ENCODE measurements at regions not wholly inside any gene's neighbourhood (a gene's known extent, or its start where the extent isn't known, plus 50 kb on each side); places are given as distances from the start of the nearest gene placed in this dataset.

DNA sequence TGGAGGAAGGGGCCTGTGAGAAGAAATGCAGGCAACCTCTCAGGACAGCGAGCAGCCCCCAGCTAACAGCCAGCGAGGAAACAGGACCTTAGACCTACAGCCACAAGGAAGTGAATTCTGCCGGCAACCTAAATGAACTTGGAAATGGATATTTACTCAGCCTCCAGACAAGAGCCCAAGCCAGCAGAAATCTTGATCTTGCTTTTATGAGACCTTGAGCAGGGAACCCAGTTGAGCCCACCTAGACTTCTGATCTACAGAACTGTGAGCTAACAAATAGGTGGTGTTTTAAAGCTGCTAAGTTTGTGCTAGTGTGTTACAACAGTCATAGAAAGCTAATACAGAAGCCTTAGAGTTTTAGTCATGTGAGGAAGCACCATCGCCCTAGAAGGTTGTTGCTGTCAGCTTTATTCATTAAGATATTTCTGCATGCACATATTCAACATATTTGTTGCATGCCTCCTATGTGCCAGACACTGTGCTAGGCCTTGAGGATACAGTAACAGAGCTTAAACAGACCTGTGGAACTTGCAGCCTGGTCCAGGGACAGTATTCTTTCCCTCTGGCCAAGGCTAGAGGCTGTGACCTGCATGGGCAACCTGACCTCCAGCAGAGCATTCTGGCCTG lies 50.3 kb downstream of the NALF2 start:
- no peak for DNase-seq

DNA sequence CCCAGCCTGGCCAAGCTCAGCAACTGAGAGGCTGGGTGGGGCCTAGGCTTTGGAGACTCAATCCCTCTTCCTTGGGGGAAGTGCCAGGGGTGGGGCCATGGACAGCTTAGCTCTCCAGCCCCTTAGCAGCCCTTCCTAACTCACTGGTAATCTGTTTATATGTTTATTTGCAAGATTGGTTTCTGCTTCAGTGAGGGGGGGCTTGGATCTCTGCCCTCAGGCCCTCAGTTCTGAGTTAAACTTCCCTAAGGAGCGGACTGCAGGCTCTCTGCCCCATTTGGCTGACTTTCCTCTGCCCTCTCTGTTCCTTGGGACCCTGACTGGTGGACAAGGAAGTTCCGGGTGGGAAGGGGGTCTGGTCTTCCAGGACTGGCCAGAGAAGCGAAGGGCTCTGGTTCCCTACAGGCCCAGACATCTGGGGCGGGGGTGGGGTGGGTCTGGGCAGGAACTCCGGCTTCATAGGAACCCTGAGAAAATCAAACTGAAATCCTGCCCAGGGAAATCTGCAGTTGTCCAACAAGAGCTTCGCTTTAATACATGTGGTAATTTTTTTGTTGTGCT lies 51.4 kb downstream of the NALF2 start:
- peak; percentile 45 for DNase-seq

DNA sequence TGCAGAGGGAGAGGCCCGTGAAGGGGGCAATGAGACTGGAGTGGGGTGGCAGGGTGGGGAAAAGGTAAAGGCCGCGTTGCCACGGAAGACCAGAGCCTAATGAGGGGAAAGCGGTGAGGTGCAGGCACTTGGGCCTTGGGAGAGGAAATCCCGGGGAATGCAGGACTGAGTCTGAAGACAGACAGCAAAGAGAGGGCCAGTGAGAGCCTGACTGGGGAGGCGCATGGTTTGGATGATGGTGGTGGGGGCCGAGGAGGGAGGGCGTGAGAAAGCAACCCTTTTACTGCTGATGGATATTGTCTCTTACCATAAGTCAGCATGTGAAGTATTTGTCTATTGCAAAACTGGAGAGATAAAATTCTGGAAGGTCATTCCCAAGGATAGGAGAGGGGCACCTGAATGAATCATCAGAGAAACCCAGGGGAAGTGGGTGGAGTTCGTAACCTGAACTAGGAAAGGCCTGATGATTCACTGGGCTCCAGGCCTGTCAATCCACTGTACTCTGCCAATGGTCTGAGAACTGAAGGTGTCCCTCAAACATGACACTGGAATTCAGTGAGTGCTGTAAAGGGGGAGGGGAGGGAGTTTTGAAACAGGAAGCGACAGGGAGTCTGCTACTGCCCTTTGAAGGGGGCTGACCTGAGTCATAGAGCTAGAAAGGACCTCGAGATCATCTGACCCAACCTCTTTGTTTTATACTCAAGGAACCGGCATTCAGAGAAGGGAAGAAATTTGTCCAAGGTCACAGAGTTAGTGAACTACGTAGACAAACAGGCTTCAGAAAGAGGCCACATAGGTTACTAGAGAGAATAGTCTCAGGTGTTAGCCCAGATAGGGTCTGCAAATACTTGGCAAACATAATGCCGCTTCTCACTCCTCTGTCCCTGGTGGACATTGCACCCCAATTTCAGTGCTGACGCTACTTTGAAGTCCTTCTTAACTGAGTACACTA lies 52.2 kb downstream of the NALF2 start:
- peak; percentile 42 for DNase-seq

DNA sequence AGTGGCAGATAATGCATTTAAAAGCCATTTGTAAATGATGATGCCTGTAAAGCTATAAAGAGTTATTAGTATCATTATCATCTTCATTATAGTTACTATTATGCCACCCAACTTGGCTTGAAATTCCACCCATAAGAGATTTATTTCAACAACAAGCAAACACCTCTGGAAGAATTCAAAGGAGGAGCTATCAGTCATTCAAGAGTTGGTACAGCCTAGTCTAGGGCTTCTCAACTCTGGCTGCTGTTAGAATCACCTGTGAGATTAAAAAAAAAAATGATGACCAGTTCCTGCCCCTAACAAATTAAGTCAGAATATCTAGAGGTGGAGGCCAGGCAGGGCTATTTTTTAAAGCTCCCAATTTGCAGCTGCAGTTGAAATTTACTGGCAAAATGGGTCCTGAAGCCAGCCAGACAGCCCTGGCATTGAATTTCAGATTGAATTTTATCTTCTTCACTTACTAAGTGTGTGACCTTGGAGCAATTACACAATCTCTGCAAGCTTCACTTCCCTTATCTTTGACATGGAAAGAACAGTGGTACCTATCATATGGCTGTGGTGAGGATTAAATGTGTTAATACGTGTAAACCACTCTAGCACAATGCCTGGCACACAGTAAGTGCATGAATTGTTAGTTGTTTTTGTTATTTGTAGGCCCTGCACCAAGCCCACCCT lies 52.9 kb upstream of the EDA start:
- DNase-seq: no peak

DNA sequence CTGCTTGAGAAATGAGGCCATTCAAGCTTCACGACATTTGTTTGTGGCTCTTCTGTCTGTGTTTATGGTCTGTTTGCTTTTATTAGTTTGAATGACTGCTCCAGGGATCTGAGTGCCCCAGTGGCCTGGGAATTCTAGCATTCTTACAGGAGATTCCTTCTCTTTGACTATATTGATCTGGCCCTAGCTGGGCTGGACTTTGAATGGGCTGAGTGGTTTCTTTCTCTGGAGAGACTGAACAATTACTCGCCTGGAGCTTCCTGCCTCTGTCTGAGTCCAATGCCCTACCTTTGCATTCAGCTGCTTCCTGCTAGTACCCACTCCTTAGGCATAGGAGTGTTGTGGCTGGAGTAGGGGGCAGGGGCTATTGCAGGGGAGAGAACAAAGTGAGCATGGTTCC lies 51.2 kb upstream of the EDA start:
- DNase-seq: no peak

DNA sequence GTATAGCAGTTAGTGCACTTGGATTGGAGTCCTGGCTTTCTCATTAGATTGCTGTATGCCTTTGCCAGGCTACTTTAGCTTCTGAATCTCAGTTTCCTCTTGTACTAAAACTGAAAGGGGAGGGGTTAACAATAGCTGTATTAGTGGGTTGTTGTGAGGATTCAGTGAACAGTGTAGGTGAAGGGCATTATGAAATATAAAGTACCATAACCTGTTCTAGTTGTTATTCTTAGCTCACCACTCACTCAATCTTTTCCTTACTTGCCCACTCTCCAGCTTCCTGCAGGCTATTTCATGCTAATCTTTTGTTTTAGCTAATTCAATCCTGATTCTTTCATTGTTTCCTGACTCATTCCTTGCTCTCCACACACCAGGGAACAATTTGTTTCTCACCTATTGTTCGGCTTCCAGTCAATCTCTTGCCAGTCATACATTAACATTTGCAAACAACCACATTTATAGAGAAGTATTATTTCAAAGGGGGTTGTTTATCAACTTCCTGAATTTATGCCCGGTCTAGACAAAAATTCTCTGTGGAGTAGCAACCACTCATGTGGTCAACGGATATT lies 50.6 kb upstream of the EDA start:
- DNase-seq: no peak
